GM19035 (cell line): ENCODE measurements at regions not wholly inside any gene's neighbourhood (a gene's known extent, or its start where the extent isn't known, plus 50 kb on each side); places are given as distances from the start of the nearest gene placed in this dataset.

Experiments
- ATAC-seq: cut with Tn5 transposase; IDR thresholded peaks from one replicate; pipeline ENCODE4 v1.9.1; 2021; ENCODE audit not compliant: unreplicated experiment

DNA sequence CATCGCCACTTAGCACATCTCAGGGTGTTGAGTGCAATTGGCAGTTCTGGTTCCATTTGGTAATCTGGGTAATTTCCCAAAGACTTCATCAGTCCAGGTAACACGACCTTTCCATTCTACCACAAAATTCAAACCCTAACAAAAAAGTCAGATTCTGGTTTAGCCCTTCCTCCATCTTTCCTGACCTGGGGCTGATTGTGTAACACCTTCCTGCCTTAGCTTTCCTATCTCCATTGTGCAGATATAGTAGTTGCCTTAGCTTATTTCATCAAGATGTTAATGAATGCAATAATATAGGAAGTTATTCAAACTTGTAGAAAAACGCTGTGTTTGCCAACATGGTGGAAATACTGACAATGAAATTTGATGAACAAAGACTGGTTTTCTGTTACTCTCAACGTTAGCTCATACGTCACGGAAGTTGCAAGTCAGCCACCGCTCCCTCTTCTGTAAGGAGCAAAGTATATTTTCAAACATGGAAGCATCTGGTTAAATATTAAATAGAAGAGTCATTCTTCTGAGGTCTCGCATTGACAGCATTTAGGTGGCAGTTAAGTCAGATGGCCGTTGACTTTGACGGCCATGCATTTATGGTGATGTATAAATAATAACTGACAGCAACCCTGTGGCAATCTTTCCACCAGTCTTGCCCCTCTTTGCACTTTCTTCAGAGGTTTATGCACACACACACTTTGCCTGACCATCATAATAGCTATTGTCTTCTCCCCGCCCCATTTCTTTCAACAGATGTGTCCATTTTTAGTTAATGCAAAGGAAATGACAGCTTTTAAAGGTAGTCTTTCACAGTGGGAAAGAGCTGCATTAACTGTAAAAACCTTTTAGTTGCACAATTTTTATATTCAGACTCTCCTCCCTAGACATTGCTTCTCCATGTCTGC, 205.1 kb upstream of the BMPER start:
- ATAC-seq = no peak

DNA sequence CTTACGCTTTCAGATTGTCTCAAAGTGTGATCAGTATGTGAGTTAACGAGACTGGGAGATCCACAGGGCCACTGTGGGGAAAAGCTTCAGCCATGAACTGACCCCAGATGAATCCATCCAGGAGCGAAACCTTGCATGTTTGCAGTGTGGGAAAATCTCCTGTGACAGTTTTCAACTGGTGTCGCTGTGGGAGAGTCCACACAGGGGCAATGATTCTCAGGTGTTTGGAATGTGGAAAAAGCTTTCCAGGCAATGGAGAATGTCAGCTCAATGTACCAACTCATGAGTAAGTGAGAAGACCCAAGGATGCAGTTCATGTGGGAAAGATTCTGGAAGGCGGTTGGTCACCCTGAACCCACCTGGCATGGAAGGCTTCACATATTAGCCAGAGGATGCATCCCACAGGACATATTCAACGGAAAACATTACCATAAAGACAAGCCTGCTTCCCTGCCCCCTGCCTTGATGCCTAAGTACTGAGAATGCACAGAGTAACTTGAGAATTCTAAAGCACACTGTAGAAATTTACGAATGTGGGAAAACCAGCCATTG, 204.1 kb upstream of the BMPER start:
- no peak for ATAC-seq

DNA sequence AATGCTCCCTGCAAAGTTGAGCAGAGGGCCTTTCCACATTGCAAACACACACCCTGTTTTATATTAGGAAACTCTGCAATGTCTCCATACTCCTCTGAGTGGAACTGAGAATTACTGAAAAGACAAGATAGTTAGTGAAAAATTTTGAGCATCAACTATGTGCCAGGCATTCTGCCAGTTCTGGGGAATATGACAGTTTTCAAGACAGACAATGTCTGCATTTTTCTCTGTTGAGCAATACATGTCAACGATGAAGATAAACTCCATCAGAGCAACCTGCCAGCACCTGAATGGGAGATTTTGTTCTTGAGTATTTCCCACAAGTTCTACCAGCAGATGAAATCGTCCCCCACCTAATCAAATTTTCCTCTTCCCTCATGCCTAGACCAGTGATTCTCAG, 203.4 kb upstream of the BMPER start:
- ATAC-seq = no peak

DNA sequence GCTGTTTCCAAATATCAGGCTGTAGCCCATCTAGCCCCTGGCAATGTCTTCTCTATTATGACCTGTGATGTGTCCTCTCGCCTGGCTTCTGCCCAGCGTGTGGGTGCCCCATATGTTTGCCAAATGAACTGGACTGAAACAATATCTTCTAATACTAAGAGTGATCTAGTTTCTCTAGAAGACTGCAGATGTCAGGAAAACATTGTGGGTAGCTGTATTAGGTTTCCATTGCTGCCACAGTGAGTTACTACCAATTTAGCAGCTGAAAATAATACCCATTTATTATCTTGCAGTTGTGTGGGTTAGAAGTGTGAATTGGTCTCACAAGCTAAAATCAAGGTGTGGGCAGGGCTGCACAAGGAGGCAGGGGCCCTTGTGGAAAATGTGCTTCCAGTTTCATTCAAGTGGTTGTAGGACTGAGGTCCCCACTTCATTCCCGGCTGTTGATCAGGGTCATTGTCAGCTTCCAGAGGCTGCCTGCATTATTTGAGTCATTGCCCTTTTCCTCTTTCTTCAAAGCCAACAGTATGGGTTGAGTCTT, 202.8 kb upstream of the BMPER start:
- ATAC-seq = no peak

GRCh38 chr7:33705333-33705833, 200.0 kb upstream of the BMPER start:
- ATAC-seq = no peak

- ATAC-seq = no peak
Observed at GRCh38 chr7:33706186-33706585, 199.2 kb upstream of the BMPER start.

- no peak for ATAC-seq
Observed at GRCh38 chr7:33706771-33707200, 198.6 kb upstream of the BMPER start.

GRCh38 chr7:33707427-33707826, 197.9 kb upstream of the BMPER start:
- ATAC-seq = no peak

DNA sequence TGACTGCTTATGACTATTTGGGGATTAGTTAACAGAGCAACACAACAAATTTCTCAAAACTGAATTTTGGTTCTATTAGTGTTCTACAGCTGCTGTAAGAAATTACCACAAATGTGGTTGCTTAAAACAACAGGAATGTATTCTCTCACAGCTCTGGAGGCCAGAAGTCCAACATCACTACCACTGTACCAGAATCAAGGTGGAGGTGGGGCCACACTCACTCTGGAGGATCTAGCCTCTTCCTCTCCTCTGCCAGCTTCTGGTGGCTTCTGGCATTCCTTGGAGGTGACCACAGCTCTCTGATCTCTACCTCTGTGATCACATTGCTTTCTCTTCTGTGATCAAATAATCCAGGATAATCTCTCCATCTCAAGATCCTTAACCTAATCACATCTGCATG, 194.7 kb upstream of the BMPER start:
- ATAC-seq = no peak

DNA sequence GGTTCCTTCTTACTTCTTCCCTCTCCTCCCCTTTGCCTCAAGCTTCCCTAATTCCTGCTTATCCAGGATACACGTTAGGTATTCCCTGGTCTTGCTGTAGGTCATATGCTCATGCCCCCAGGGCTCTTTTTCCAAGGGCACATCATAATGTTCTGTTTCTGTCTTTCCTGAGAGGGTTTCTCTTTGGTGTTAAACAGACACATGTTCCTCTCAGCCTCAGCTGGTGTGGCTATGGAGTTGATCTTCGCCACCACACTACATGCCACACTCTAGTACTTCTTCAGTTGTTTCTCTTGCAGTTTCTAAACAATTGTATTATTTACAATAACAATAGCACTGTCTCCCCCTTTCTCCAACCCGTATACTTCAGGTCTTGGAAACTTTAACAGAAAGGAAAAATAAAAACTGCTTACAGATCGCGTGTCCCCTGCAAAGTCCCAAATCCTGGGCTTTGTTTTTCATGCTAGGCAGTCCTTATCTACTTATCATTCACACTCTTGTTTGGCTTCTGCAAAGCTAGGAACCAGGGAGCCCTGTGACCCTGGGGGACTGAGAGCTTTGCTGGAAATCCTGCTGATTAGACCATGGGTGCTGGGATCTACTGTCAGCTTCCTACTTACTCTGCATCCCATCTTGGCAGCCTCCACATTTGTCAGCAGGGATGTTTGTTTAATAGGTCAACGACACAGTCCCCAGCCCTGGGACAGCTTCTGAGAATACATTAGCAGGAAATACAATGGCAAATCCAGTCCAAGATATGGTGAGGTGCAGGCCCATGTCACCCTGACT, 193.9 kb upstream of the BMPER start:
- ATAC-seq = no peak

GRCh38 chr7:33712020-33712414, 193.3 kb upstream of the BMPER start:
- no peak for ATAC-seq

DNA sequence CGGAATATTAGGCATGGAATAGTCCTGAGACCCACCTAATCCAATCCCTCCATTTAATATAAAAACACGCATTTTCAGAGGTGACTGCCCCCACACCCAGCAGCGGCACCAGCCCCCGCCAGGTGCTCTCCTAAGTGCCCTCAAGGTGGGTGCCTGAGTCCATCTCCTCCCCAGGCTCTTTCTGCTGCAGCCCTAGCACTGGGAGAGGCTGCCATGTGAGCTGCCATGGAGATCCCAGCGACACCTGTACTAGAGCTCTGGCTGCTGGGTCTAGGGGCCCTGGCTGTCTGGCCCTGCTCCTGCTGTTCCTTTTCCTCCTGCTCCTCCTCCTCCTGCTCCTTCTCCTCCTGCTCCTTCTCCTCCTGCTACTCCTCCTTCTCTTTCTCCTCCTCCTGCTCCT, 191.1 kb upstream of the BMPER start:
- no peak for ATAC-seq

DNA sequence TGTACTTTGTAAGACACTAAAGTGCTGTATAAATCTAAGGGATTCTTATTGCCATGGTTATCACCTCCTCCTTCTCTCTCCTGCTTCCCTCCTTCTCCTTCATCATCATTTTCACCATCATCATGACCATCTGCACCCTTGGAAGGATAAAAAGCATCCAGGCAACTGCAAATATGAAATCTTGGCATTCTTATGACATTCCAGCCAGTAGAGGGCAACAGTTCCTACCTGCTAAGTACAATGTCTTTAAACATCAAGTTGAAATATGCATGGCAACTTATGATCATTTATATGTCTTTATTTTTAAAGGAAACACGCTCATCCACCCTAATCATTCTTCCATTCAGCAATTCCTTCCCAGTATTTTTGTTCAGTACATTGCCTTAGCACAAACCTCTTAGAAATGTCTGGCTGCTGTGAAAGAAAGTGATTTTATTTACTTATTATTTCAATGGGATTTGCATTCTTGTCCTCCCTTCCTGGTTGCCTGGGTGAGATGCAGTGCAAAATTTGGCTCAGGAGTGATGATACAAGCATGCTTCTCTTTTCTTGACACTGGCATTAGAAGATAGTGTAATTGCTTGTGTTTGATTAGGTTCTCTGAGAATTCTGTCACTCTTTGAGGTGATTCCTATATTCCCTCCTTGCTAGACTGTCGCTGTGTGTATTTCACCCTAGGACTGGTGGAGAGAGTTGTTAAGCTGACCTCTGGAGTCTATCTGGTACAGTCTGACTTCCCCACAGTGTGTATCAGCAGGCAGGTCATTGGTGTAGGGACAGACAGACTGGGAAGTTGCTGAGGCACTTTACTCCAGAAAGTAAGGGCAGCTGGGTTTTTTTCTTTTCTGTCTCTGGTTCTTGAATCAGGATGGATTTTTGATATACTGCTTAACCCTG, 188.5 kb upstream of the BMPER start:
- ATAC-seq = no peak

- ATAC-seq = no peak
Observed at GRCh38 chr7:33719059-33719581, 186.2 kb upstream of the BMPER start.

DNA sequence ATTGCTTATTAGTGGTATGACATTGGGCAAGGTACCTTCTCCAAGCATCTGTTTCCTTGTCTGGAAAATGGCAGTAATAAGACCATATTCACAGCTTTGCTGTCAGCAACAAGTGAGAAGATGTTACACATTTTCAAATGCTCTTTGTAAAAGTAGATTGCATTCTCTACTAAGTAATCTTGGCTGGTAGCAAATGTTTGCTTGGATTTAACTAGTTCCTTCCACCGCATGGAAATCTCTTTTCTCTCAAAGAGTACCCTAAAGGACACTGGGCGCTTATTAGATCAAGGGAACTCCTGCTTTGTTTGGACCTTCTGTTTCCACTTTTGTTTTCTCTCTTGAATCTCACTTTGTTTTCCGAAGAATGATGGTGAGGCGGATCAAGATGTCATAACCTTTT, 185.2 kb upstream of the BMPER start:
- no peak for ATAC-seq

- ATAC-seq = no peak
Observed at GRCh38 chr7:33720870-33721269, 184.5 kb upstream of the BMPER start.

GRCh38 chr7:33721895-33722294, 183.4 kb upstream of the BMPER start:
- no peak for ATAC-seq

- no peak for ATAC-seq
Observed at GRCh38 chr7:33722383-33723101, 182.8 kb upstream of the BMPER start.

- ATAC-seq = no peak
Observed at GRCh38 chr7:33724201-33724600, 181.1 kb upstream of the BMPER start.
